IPS-NIHi7 (cell line): ENCODE measurements at regions not wholly inside any gene's neighbourhood (a gene's known extent, or its start where the extent isn't known, plus 50 kb on each side); places are given as distances from the start of the nearest gene placed in this dataset.
"Not testable (repeated sequence)": the region's sequence is repeated elsewhere in the genome, so short reads cannot be mapped to it uniquely, and the experiment has no call there.

Source experiments
- DNase-seq: peaks from one replicate; pipeline ENCODE4 v3.0.0; 2012; ENCODE audit warnings: mixed read lengths; ENCODE audit errors: extremely low spot score

DNA sequence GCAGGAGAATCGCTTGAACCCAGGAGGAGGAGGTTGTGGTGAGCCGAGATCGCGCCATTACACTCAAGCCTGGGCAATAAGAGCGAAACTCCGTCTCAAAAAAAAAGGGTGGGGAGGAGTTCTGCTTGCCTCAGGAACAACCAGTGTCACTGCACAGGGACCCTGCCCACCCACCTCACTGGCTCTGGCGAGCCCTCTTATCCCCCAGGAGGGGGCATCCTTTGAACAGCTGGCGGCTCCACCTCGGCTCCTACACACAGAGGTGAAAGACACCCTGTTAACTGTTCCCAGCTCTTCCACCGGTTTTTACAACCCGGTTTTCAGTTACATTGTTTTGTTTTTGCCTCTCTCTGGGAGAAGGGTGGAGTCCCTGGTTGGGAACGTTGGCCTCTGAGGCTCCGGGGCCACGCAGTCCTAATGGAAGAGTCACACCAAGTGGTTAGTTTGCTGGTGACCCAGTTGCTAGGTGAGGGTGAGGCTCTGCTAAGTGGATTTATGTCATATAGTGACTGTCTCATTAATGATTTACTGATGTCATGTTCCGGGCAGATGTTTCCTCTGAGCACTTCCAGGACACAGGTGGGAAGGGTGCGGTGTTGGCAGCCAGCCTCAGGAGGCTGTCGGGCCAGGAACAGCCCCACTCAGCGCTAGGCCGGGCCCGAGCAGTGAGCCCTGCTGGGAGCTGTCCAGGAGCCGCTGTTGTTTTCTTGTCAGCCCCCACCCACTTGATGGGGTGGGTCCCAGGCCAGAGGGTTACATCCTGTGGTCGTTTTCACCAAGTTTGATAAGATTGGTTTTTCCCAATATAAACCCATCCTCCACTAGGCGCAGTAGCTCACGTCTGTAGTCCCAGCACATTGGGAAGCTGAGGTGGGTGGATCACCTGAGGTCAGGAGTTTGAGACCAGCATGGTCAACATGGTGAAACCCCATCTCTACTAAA is 4474.3 kb upstream of the OR11H1 start:
- DNase-seq = not testable (repeated sequence)

DNA sequence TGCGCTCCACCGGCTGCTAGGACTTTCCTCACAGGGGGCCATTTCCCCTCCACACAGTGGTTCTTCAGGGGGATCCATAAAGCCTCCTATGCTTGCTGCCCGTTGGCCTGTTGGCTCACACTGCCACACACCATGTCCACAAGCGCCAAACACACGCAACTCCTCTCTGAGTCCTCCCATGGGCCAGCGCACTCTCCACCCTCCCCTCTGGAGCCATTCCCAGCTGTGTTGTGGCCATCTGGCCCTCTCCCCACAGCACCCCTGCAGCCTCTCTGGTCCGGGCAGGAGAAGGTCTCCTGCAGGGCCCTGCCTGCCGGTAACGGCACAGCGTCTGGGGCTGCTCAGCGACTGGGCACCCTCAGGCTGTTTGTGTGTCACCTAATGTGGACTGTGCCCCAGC is 4473.3 kb upstream of the OR11H1 start:
- not testable (repeated sequence) for DNase-seq

DNA sequence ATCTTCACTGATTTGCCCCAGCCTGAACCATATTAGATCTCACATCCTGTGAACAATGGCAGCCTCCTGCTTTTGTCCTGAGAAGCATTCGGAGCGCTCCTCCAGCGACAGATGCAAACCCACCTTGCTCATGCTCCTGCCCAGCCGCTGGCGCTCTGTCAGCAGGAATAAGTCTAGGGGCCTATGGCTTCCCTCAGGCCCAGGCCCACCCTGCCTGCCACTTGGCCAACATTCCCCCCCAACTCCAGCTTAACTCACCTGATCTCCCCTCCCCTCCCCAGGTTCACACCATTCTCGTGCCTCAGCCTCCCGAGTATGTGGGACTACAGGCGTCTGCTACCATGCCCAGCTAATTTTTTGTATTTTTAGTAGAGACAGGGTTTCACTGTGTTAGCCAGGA is 4472.8 kb upstream of the OR11H1 start:
- not testable (repeated sequence) for DNase-seq

DNA sequence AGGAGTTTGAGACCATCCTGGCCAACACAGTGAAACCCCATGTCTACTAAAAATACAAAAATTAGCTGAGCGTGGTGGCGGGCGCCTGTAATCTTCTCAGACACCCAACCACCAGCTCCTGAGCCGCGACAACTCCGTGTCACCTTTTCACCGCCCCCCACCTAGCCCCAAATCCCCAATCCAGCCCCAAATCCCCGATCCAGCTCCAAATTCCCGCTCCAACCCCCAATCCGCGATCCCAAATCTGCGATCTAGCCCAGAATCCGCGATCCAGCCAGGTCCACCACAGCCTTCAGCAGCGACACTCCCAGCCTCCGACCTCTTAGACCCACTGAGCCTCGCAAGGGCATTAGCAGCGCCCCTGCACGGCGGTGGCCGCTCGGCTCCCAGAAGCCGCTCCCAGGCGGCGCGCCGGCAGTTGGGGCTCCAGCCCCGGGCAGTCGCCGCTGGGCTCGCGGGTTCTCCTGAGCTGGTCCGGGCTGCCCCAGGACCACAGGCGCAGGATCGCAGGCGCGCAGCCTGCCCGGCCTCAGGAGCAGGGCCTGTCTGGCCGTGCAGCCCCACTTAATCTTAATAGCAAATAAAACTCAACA is 4469.9 kb upstream of the OR11H1 start:
- DNase-seq = not testable (repeated sequence)

DNA sequence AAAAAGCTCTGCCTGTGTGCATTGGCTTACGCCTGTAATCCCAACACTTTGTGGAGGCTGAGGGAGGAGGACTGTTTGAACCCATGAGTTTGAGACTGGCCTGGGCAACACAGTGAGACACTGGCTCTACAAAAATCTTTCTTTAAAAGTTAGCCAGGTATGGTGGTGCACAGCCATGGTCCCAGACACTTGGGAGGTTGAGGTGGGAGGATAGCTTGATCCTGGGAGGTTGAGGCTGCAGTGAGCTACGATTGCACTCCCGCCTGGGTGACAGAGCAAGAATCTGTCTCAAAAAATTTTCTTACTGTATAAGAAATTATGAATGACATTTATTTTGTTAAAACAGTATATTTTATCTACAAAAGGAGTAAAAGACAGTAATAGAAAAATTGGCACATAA is 4468.9 kb upstream of the OR11H1 start:
- DNase-seq = not testable (repeated sequence)

DNA sequence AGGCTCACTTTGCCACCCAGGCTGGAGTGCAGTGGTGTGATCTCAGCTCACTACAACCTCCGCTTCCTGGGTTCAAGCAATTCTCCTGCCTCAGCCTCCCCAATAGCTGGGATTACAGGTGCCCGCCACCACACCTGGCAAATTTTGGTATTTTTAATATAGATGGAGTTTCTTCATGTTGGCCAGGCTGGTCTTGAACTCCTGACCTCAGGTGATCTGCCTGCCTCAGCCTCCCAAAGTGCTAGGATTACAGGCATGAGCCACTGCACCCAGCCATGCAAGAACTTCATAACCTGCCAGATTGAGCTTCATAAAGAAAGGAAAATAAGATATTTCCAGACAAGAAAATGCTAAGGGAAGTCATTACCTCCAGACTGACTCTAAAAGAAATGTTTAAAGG is 4467.2 kb upstream of the OR11H1 start:
- DNase-seq = not testable (repeated sequence)

DNA sequence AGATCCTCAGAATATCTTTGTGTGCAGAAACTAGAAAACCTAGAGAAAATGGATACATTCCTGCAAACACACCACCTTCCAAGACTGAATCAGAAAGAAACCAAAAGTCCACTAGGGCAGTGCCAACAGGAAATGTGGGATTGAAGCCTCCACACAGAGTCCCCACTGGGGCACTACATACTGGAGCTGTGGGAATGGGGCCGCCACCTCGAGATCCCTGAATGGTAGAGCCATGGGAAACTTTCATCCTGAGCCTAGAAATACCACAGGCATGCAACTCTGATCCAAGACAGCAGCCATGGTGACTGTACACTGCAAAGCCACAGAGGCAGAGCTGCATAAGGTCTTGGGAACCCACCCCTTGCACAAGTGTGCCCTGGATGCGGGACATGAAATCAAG is 4465.5 kb upstream of the OR11H1 start:
- DNase-seq = not testable (repeated sequence)

DNA sequence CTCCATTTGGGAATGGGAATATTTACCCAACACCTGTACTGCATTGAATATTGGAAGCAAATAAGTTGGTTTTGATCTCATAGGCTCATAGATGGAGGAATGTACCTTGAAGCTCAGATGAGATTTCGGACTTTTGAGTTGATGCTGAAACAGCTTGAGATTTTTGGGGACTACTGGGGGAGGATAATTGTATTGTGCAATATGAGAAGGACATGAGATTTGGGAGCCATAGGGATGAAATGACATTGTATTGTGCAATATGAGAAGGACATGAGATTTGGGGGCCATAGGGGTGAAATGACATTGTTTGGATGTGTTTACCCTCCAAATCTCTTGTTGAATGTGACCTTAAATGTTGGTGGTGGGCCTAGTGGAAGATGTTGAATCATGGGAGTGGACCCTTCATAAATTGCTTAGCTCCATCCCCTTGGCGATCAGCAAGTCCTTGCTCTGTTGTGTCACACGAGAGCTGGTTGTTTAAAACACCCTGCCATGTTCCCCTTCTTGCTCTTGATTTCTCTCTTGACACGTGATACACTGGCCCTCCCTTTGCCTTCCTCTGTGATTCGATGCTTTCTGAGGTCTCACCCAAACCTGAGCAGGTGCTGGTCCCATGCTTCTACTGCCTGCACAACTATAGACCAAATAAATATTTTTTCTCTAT is 4464.8 kb upstream of the OR11H1 start:
- DNase-seq = not testable (repeated sequence)

DNA sequence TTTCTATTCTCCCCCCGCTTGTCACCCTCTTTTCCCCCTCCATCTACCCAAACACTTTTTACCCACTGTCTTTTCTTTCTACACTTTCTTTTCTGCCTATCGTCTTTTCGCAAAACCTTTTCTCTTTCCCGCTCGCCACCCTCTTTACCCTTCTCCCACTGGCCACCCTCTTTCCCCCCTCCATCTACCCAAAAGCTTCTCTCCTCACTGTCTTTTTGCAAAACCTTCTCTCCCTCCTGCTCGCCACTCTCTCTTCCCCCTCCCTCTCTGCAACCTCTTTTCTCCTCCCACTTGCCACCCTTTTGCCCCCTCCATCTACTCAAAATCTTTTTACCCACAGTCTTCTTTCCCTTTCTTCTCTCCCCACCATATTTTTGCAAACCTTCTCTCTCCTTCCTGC is 4462.8 kb upstream of the OR11H1 start:
- DNase-seq = not testable (repeated sequence)

DNA sequence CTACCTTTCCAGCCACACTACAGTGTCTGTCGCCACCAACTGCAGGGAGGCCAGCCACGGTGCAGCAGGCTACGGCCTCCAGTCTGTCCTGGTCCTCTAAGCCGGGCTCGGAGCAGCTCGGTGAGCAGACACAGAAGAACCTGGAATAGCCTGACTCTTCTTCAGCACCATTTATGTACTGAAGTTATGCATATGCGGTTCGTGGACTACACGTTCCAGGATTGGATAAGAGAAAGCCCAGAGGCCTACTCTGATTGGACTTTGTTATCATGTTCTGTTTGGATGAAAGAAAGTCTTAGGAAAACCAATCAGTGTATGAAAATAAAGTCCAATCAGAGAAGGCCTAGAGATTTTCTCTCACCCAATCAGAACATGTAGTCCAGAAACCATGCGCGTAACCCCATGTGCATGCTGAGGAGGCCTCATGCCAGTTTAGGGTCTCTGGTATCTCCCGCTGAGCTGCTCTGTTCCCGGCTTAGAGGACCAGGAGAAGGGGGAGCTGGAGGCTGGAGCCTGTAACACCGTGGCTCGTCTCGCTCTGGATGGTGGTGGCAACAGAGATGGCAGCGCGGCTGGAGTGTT is 4462.0 kb upstream of the OR11H1 start:
- not testable (repeated sequence) for DNase-seq

DNA sequence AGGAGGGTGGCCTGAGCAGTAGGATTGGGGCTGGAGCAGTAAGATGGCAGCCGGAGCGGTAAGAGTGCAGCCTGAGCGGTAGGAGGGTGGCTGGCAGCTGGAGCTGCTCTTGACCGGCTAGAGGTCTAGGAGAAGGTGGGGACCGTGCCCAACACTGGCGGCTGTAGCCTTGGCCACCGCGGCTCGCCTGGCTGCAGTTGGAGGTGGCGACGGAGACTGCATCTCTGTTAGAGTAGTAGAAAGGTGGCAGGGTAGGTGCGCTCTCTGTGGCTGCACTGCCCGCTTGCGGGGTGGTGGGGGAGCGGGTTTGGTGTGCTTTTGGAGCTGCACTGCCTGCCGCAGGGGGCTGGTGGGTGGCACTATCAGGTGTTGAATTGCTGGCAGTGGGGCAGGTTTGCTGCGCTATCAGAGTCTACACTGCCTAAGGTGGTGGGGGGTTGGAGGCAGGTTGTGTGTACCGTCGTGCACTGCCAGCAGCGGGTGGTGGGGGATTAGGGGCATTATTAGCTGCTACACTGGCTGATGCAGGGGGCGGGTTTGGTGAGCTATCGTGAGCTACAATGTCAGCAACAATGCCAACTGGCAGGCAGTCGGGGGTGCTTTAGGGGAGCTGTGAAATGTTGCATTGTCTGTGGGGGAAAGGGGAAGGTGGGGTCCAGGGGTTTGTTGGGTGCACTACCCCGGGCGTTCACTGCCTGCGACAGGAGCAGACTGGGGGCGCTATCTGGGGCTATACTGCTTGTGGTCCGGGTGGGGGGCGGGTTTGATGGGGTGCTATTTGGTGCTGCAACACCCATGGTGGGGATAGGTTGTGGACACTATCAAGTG is 4461.3 kb upstream of the OR11H1 start:
- peak; percentile 38 for DNase-seq

DNA sequence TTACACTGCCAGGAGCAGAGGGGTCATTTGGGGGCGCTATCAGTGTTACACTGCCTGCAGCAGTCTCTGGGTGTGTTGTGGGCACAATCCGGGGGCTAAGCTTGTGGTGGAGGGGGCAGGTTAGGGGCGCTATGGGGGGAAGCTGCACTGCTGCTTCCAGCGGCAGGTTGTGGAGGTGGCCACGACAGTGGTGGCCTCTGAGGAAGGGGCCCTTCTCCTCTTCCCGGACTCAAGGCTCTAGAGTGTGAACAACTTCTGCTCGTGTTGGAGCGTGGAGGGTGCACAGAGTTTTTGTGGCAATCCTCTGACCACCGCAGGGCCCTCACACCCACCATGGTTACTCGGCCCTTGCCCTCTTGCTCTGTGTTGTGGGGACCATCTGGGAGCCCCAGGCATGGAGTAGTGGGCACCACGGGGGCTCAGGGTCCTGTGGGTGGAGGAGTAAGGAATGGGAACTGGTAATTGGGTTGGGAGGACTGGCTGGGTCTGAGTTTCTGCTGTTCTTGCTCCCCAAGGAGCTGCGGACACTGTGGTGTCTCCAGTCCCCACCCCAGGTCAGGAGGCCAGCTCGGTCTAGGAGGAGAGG is 4460.6 kb upstream of the OR11H1 start:
- not testable (repeated sequence) for DNase-seq

DNA sequence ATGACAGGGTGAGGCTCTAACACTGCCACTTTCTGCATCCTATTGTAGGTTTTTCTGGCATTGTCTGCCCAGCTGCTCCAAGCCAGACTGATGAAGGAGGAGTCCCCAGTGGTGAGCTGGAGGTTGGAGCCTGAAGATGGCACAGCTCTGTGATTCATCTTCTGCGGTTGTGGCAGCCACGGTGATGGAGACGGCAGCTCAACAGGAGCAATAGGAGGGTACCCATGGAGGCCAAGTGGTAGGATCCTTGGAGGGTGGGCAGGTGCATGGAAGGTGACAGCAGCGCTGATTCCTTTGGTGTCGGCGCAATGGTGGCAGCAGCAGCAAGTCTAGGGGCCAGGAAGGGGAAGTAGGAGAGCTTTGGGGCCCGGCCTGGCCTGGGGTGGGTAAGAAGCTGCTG is 4460.1 kb upstream of the OR11H1 start:
- DNase-seq = not testable (repeated sequence)

DNA sequence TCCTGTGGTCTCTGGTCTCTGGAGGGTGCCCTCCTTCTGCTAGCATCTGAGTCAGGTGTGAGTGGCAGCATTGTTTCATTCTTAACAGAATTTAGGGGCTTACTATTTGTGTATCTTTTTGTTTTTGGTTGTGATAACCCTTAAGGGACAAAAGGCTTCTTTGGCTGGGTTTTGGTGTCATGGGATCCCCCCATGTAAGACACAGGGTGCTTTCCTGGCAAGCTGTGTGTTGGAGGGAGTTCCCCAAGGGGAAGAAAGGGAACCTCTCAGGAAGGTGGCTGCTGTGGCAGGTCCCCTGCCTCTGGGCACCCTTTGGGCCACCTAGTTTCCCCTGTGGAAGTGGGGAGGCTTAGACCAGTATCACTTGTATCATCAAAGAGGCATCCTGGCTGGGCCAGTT is 4459.6 kb upstream of the OR11H1 start:
- DNase-seq = not testable (repeated sequence)
